ENCODE measurements at regions not wholly inside any gene's neighbourhood (a gene's known extent, or its start where the extent isn't known, plus 50 kb on each side); places are given as distances from the start of the nearest gene placed in this dataset.

- H3K9me3 ChIP-seq (ENCODE audit: low read depth, low read length): no peaks in the 10 kb centered on the region
- H3K79me2 ChIP-seq (ENCODE audit: insufficient read depth, low read length): no peaks in the 10 kb centered on the region
- no peak for DNase-seq (ENCODE audit: insufficient read length, low spot score, missing footprints)
- H3K4me1 ChIP-seq (ENCODE audit: insufficient read depth, low read length): peaks cover 18% of the 10 kb centered on the region
- no peaks in the 10 kb centered on the region for H3K27me3 ChIP-seq (ENCODE audit: insufficient read depth, low read length)
- no peak overlapping the region for H3K4me3 ChIP-seq (ENCODE audit: insufficient read depth, low read length)
- H4K20me1 ChIP-seq (ENCODE audit: insufficient read depth, low read length): no peaks in the 10 kb centered on the region
- H3K36me3 ChIP-seq (ENCODE audit: insufficient read depth, low read length): no peaks in the 10 kb centered on the region
- H2AFZ ChIP-seq (ENCODE audit: low read length): peak overlapping the region; percentile 44
- no peak overlapping the region for H3K27ac ChIP-seq (ENCODE audit: low read depth, low read length)
- H3K4me2 ChIP-seq (ENCODE audit: insufficient read depth, low read length): no peak overlapping the region
- no peak for TF ChIP-seq CTCF (IDR thresholded peaks at IDR 0.05; ENCODE audit: extremely low read depth, low read depth, low read length)
These were observed 206.2 kb downstream of the AXIN2 start for GRCh38 chr17:65355246-65355645.

DNA sequence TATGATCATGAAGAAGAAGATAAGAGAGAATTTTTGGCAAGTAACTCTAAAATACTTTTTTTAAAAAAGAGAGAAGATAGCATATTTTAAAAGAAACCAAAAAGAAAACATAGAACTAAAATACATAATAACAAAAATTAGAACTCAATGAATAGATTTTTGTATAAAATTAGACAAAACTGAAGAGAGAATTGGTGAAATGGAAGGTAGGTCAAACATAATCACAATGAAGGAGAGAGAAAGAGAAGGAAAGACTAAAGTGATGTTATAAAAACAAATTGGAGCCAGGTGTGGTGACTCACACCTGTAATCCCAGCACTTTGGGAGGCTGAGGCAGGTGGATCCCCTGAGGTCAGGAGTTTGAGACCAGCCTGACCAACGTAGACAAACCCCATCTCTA is 211.5 kb downstream of the AXIN2 start:
- Histone ChIP-seq H2AFZ (ENCODE audit: low read length) (no peak overlapping the region), H3K4me2 (ENCODE audit: insufficient read depth, low read length) (no peak overlapping the region), H4K20me1 (ENCODE audit: insufficient read depth, low read length) (no peaks in the 10 kb centered on the region), H3K4me3 (ENCODE audit: insufficient read depth, low read length) (no peak overlapping the region), H3K36me3 (ENCODE audit: insufficient read depth, low read length) (no peaks in the 10 kb centered on the region), H3K79me2 (ENCODE audit: insufficient read depth, low read length) (no peaks in the 10 kb centered on the region), H3K27ac (ENCODE audit: low read depth, low read length) (no peak overlapping the region), H3K9me3 (ENCODE audit: low read depth, low read length) (no peaks in the 10 kb centered on the region), H3K27me3 (ENCODE audit: insufficient read depth, low read length) (peaks cover 2% of the 10 kb centered on the region), H3K4me1 (ENCODE audit: insufficient read depth, low read length) (peaks cover 12% of the 10 kb centered on the region)
- no peak for DNase-seq (ENCODE audit: insufficient read length, low spot score, missing footprints)
- no peak for TF ChIP-seq CTCF (IDR thresholded peaks at IDR 0.05; ENCODE audit: extremely low read depth, low read depth, low read length)

- H3K36me3 ChIP-seq (ENCODE audit: insufficient read depth, low read length): no peaks in the 10 kb centered on the region
- peaks cover 12% of the 10 kb centered on the region for H3K4me1 ChIP-seq (ENCODE audit: insufficient read depth, low read length)
- H4K20me1 ChIP-seq (ENCODE audit: insufficient read depth, low read length): no peaks in the 10 kb centered on the region
- no peaks in the 10 kb centered on the region for H3K79me2 ChIP-seq (ENCODE audit: insufficient read depth, low read length)
- H3K27me3 ChIP-seq (ENCODE audit: insufficient read depth, low read length): peaks cover 2% of the 10 kb centered on the region
- no peak for TF ChIP-seq CTCF (IDR thresholded peaks at IDR 0.05; ENCODE audit: extremely low read depth, low read depth, low read length)
- no peak overlapping the region for H2AFZ ChIP-seq (ENCODE audit: low read length)
- DNase-seq (ENCODE audit: insufficient read length, low spot score, missing footprints): no peak
- H3K27ac ChIP-seq (ENCODE audit: low read depth, low read length): no peak overlapping the region
- H3K4me2 ChIP-seq (ENCODE audit: insufficient read depth, low read length): peak overlapping the region; percentile 40
- H3K9me3 ChIP-seq (ENCODE audit: low read depth, low read length): no peaks in the 10 kb centered on the region
- H3K4me3 ChIP-seq (ENCODE audit: insufficient read depth, low read length): no peak overlapping the region
These were observed 209.0 kb downstream of the RGS9 start for GRCh38 chr17:65346166-65346565.

DNA sequence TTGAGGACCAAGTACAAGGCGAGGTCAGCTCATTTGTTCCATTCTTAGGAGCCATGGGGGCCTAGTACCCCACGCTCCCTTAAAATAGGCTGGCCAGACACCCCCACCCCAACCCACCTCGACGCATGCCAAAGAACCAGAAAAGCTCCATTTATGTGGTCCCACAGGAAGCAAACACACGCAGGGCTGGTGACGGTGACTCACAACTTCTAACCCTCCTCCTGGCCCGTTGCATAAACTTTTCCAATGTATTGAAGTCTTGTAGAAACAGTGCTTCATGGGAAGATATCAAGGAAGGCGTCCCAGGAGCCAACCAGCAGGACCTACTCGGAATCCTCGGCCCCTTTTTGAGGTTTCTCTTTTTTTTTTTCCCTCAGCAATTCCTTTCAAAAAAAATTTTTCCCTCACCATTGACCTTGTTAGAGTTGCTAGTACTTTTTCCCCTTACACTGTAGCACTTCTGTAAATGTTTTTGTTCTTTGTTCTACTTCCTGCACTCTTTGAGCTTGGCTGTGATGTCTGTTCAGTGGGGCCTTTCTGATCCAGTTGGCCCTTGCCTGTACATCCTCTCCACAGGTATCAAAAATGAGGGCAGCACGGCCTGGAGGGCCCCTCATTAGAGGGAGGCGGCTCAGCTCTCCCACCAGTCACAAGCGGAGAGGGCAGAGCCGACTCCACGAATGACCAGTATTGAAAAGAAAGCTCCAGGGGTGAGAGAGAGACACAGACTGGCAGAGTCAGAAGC is 208.3 kb downstream of the RGS9 start:
- no peaks in the 10 kb centered on the region for H3K9me3 ChIP-seq (ENCODE audit: low read depth, low read length)
- peak; percentile 44 for DNase-seq (ENCODE audit: insufficient read length, low spot score, missing footprints)
- H2AFZ ChIP-seq (ENCODE audit: low read length): peak overlapping the region; percentile 66
- peak overlapping the region; percentile 15 for H3K4me3 ChIP-seq (ENCODE audit: insufficient read depth, low read length)
- H3K27ac ChIP-seq (ENCODE audit: low read depth, low read length): peak overlapping the region; percentile 24
- peak overlapping the region; percentile 40 for H3K4me2 ChIP-seq (ENCODE audit: insufficient read depth, low read length)
- H4K20me1 ChIP-seq (ENCODE audit: insufficient read depth, low read length): no peaks in the 10 kb centered on the region
- no peaks in the 10 kb centered on the region for H3K36me3 ChIP-seq (ENCODE audit: insufficient read depth, low read length)
- TF ChIP-seq CTCF (IDR thresholded peaks at IDR 0.05; ENCODE audit: extremely low read depth, low read depth, low read length): no peak
- H3K27me3 ChIP-seq (ENCODE audit: insufficient read depth, low read length): peaks cover 2% of the 10 kb centered on the region
- peaks cover 12% of the 10 kb centered on the region for H3K4me1 ChIP-seq (ENCODE audit: insufficient read depth, low read length)
- no peaks in the 10 kb centered on the region for H3K79me2 ChIP-seq (ENCODE audit: insufficient read depth, low read length)
